ENCODE measurements at regions not wholly inside any gene's neighbourhood (a gene's known extent, or its start where the extent isn't known, plus 50 kb on each side); places are given as distances from the start of the nearest gene placed in this dataset.
"Not testable (repeated sequence)": the region's sequence is repeated elsewhere in the genome, so short reads cannot be mapped to it uniquely, and the experiment has no call there.

- DNase-seq (ENCODE audit: low read depth in 2 of 2), result no peak
Observed at GRCh38 chr1:229885568-229886495, 181.2 kb upstream of the GALNT2 start.

DNA sequence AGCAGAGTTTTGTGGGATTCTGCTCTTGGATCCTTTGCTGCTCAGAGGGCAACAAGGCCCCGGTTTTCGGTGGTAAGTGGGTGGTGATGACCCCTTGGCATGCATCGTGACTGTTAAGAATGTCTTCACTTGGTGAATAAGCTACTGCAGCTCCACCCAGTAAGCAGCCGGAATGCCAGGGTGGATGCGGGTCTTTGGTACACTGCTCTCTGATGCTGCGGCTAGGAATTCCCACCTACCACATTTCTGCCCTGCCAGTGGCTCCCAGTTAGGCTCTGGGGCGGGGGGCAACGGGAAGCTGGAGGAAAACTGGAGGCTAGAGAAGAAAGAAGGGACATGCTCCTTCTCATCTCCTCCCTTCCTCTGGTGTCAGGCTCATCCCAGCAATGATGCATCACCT lies 180.4 kb upstream of the GALNT2 start:
- DNase-seq (ENCODE audit: low read depth in 2 of 2), result no peak

DNA sequence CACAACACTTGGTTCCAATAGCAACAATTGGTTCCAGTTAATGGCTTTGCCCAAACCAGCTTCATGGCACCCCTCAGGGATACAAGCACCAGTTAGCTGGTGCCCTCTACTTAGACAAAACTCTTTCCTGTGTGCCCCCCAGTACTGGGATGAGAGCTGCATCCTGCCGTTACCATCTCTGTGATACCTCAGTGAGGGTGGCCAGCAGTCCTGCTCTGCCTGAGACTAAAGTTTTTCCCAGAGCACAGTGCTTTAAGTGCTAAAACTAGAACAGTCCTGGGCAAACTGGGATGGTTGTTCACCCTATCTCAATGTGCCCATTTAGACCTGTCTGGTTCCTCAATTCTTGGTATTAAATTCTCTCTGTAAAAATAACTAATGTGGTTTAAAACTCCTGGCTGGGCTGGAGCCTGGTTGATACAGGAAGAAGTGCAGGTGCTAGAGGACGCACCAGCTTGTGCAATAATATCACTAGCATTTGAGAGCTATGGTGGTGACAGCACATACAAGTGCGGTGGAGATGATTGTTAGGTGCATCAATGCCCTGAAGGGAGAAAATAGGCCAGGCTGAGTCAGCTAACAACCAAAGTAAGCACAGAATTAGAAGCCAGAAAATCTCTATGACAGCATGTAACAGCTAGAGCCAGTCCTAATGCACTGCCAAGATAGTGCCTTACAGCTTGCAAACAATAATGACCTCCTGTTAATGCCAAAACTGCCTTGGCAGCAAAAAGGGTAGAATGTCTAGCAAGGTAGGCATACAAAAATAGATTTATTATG lies 179.8 kb upstream of the GALNT2 start:
- no peak for DNase-seq (ENCODE audit: low read depth in 2 of 2)

- DNase-seq (ENCODE audit: low read depth in 2 of 2), result no peak
Observed at GRCh38 chr1:229888157-229888556, 178.9 kb upstream of the GALNT2 start.

- no peak for DNase-seq (ENCODE audit: low read depth in 2 of 2)
Observed at GRCh38 chr1:229888561-229889001, 178.5 kb upstream of the GALNT2 start.

GRCh38 chr1:229889031-229889517 lies 178.0 kb upstream of the GALNT2 start:
- DNase-seq (ENCODE audit: low read depth in 2 of 2), result no peak

GRCh38 chr1:229891227-229891626 lies 175.8 kb upstream of the GALNT2 start:
- no peak for DNase-seq (ENCODE audit: low read depth in 2 of 2)

DNA sequence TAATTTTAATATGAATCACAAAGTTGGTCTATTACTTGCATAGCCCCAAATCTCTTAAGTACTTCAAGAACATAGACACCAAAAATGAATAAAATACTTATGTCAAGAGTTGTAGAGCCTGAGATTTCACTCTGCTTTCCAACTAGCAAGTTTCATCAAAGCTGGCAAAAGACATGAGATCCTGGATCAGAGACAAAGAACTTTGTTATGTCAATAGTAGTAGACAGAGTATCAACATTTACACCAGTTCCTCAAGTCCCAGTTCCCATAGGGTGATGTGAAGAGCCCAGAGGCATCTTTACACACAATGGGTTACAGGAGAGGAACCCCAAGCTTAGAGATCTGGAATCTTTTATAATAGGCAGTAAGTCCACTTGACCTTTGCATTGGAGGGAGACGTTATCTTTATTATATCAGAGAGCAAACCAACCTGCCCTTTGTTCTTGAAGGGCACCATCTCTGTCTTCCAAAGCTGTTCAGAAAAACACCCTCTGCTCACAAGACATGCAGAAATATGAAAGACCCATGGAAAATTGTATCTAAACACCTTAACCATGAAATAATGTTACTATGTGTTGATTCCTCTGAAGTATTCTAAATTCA lies 174.4 kb upstream of the GALNT2 start:
- DNase-seq (ENCODE audit: low read depth in 2 of 2), result no peak

GRCh38 chr1:229893762-229894444 lies 173.1 kb upstream of the GALNT2 start:
- no peak for DNase-seq (ENCODE audit: low read depth in 2 of 2)

DNA sequence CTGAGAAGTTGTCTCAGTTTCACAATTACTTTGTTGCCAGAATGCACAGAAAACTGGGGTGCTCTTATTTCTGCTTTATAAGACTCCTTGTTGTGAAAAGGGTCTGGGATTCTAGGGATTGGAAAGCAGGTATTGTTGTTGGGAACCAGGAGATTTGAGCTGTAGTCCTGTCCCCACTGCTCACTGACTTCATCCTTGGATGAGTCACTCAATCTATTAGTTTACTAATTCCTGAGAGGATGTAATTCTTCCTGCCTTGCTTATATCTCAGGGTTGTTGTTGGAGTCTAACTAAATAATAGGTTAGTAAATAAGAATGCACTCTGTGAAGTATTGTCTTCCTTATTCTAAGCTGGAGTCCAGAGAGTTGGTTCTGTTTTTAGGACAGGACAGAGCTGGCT lies 172.5 kb upstream of the GALNT2 start:
- no peak for DNase-seq (ENCODE audit: low read depth in 2 of 2)

DNA sequence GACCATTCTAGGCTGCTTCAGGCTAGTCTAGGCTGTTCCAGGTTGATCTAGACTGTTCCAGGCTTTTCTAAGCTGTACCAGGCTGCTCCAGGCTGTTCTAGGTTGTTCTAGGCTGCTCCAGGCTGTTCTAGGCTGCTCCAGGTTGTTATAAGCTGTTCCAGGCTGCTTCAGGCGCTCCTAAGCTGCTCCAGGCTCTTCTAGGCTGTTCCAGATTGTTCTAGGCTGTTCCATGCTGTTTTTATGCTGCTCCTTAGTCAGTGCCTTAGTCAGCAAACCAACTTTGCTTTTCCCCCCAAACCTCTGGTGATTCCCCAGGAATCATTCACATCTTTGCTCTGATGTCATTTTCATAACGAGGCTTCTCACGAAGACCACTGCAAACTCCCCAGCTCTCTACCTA lies 171.4 kb upstream of the GALNT2 start:
- no peak for DNase-seq (ENCODE audit: low read depth in 2 of 2)

- DNase-seq (ENCODE audit: low read depth in 2 of 2), result no peak
Observed at GRCh38 chr1:229896306-229896705, 170.7 kb upstream of the GALNT2 start.

- no peak for DNase-seq (ENCODE audit: low read depth in 2 of 2)
Observed at GRCh38 chr1:229896861-229897260, 170.2 kb upstream of the GALNT2 start.

- DNase-seq (ENCODE audit: low read depth in 2 of 2), result no peak
Observed at GRCh38 chr1:229897501-229897900, 169.5 kb upstream of the GALNT2 start.

GRCh38 chr1:229900220-229900619 lies 166.8 kb upstream of the GALNT2 start:
- no peak for DNase-seq (ENCODE audit: low read depth in 2 of 2)

GRCh38 chr1:229905031-229905545 lies 161.9 kb upstream of the GALNT2 start:
- DNase-seq (ENCODE audit: low read depth in 2 of 2), result no peak

- DNase-seq (ENCODE audit: low read depth in 2 of 2), result no peak
Observed at GRCh38 chr1:229905652-229906051, 161.4 kb upstream of the GALNT2 start.

GRCh38 chr1:229907884-229908638 lies 159.0 kb upstream of the GALNT2 start:
- DNase-seq (ENCODE audit: low read depth in 2 of 2), result no peak

- no peak for DNase-seq (ENCODE audit: low read depth in 2 of 2)
Observed at GRCh38 chr1:229908689-229909088, 158.3 kb upstream of the GALNT2 start.

DNA sequence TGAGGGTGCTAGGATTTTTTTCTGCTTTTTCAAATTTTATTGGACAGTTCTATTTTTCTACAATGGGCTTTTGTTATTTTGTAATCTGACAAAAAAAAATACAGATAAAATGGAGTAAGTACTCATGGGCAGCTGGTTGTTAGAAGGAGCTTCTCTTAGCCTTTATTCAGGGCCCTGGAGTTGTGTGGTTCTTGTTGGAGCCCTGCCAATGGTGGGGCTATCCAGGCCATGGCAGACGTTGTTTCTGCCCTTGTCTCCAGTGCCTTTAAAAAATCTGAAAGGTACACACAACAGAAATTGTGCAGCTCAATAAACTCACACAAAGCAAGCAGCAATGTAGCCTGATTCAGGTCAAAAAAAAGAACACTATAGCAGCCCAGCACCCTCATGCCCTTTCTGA lies 153.5 kb upstream of the GALNT2 start:
- DNase-seq (ENCODE audit: low read depth in 2 of 2), result no peak

- DNase-seq (ENCODE audit: low read depth in 2 of 2), result not testable (repeated sequence)
Observed at GRCh38 chr1:229919488-229919887, 147.6 kb upstream of the GALNT2 start.
